SU-DHL-6 (cell line): ENCODE measurements at regions not wholly inside any gene's neighbourhood (a gene's known extent, or its start where the extent isn't known, plus 50 kb on each side); places are given as distances from the start of the nearest gene placed in this dataset.

Experiments
- CTCF ChIP-seq: fragments of 200-600 bp; sonication (generic); IDR thresholded peaks from one replicate; pipeline ENCODE4 v1.5.1; 2017; ENCODE audit warnings: antibody characterized with exemption, mild to moderate bottlenecking, low read length, moderate library complexity; ENCODE audit not compliant: insufficient read depth, poor library complexity, severe bottlenecking
- EZH2phosphoT487 ChIP-seq: fragments of 200-600 bp; sonication (generic), shearing (Covaris generic); conservative IDR thresholded peaks from 2 replicates; pipeline ENCODE4 v1.6.1; 2018; ENCODE audit warnings: mild to moderate bottlenecking, antibody characterized with exemption, low read length, moderate library complexity, mixed read lengths

- TF ChIP-seq CTCF, result no peak
- no peak for TF ChIP-seq EZH2phosphoT487
Measured at GRCh38 chr6:10302566-10303235, 112.2 kb downstream of the TFAP2A start.
